Transverse colon (tissue), 4 donors: ENCODE measurements at regions not wholly inside any gene's neighbourhood (a gene's known extent, or its start where the extent isn't known, plus 50 kb on each side); places are given as distances from the start of the nearest gene placed in this dataset.

ENCODE experiments used
- CTCF ChIP-seq, 5 experiments: fragments of 200-600 bp in 3 of 5; fragments of 450-650 bp in 2 of 5; sonication (generic) in 3 of 5; IDR thresholded peaks; 1 replicate in 2 of 5; 2 replicates in 3 of 5; pipeline ENCODE4 v1.5.1; 2016 to 2017; ENCODE audit warnings: antibody characterized with exemption in 5 of 5, inconsistent platforms in 3 of 5, mild to moderate bottlenecking in 2 of 5, moderate library complexity in 1 of 5
- POLR2AphosphoS5 ChIP-seq, 3 donors: sonication (generic); formaldehyde crosslinking; IDR thresholded peaks; one replicate each; pipeline ENCODE4 v1.6.1; 2016; ENCODE audit warnings: antibody characterized with exemption in 3 of 3

GRCh38 chr17:27984404-27984803, 58.1 kb upstream of the NLK start:
- no peak for TF ChIP-seq CTCF (IDR thresholded peaks at IDR 0.05)
- TF ChIP-seq POLR2AphosphoS5 (IDR thresholded peaks at IDR 0.05): no peak
